Daoy (cell line): ENCODE measurements at regions not wholly inside any gene's neighbourhood (a gene's known extent, or its start where the extent isn't known, plus 50 kb on each side); places are given as distances from the start of the nearest gene placed in this dataset.

Experiments
- DNase-seq: peaks from one replicate; pipeline ENCODE4 v3.0.0-alpha.2; 2015; ENCODE audit warnings: low read depth

GRCh38 chr3:187823746-187824145, 78.5 kb upstream of the BCL6 start:
- DNase-seq: no peak

- DNase-seq: no peak
These were observed 82.5 kb upstream of the BCL6 start for GRCh38 chr3:187827723-187828122.

DNA sequence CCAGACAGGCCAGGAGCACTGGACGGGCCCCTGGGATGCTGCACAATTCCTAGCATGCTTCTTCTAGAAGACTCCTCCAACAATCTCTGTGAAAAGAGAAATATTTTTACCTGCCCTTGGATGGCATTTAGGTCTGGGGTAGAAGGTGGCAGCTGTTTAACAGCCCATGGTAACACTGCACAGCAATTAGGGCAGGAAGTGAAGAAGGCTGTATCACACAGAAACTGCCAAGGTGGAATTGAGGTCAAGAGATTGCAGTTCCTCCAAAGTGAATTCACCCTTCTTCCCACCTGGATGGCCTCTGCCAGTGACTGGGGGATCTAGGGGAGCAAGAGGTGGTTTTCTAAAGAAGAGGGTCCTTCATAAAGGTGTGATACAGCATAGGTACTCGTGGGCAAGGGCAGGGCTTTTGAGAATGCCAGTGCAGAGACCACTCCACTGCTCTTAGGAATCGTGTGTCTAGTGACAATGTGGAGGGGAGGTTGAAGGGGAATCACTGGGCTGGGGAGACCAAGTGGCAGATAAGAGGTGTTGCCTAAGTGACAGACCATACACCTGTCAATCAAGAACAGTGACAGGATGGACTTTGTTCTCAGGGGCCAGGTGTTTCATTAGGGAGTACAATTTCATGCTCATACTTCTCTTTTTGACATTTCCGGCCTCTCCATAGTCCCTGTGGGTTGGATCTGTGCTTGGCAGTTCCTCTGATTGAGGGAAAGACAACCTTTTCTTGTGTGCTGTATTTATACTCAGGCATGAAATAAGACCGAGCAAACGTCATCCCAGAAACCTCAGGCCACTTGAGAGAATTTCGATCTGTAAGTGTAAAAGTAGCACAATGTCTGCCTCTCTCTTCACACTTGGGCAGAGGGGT, 83.5 kb upstream of the BCL6 start:
- no peak for DNase-seq

DNA sequence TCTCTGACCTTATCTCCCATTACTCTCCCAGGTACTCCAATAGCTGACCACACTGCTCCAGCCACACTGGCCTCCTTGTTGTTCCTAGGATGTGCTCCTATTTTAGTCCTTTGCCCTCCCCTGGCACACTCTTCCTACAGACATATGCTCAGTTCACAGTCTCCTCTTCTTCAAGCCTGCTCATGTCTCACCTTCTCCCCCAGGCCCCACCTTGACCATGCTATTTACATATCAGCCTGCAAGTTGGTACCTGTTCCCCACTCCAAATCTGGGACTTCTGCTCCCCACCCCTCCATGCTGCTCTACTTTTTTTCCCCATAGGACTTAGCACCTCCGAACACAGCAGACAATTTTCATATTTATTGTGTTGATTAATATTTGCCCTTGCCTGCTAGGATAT, 84.9 kb upstream of the BCL6 start:
- DNase-seq: no peak

- DNase-seq: peak; percentile 35
These were observed 86.1 kb upstream of the BCL6 start for GRCh38 chr3:187831125-187832051.

DNA sequence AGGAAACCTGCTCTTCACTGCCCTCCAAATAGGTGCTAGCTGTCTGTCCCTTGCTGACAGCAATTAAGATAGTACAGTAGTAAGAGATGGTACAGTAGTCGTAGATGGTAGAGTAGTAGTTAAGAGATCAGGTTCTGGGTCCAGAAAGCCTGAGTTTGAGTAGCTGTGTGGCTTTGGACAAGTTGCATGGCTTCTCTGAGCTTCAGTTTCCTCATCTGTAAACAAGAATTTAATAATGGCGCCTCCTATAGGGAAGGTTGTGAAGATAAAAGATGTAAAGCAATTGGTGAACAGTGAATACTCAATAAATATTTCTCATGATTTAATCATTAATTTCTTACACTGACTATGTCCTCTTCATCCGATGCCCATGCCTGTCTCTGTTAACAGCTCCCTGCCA, 86.9 kb upstream of the BCL6 start:
- no peak for DNase-seq

DNA sequence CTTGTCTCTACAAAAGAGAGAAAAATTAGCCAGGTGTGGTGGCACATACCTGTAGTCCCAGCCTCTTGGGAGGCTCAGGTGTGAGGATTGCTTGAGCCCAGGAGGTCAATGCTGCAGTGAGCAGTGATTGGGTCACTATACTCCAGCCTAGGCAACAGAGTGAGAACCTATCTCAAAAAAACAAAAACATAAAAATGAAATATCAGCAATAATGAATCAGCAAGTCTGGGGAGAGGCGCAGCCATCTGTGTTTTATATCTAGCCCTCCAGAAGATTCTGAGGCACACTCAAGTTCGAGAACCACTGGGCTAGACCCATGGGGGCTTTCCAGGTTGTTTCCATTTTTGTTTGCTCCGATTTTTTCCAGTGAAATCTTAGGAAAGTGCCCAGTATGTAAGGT, 88.1 kb upstream of the BCL6 start:
- no peak for DNase-seq

- DNase-seq: no peak
These were observed 88.7 kb upstream of the BCL6 start for GRCh38 chr3:187833799-187834578.

GRCh38 chr3:187836823-187837770, 91.8 kb upstream of the BCL6 start:
- DNase-seq: no peak

- no peak for DNase-seq
These were observed 92.8 kb upstream of the BCL6 start for GRCh38 chr3:187838016-187838540.

DNA sequence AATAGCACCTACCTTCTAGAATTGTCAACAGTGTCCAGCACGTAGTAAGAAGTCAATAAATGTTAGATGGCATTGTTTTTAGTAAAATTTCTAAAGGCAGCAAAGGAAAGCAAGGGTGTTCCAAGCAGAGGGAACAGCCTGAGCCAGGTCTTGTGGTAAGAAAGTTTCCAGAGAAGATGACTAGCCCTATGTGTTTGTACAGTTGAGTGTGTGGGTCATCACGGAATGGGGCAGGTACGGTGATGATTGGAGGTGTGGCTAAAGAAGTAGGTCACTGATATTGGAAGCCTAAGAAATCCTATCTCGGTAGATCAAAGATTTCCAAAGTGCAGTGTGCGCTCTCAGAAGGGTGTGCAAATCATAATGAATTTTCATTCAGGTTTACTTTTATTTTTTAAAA, 94.2 kb upstream of the BCL6 start:
- no peak for DNase-seq

DNA sequence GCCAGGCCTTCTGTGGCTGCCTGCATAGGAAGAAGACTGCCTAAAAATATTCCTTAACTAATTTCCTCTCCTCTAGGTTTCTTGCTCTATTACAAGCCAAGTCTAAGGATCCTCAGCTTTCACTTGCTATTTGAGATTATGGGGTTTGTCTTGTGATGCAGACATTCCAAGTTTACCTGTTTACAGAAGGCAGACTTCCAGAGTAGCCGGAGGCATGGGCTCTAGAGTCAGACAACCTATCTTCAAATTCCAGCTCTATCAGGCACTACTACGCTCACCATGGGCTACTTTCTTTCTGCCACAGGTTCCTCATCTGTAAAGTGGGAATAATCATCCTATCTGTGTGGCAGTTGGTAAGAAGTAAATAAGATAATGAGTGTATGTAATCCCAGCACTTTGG, 95.6 kb upstream of the BCL6 start:
- DNase-seq: no peak

GRCh38 chr3:187841560-187841959, 96.3 kb upstream of the BCL6 start:
- DNase-seq: peak; percentile 43

- DNase-seq: no peak
These were observed 98.4 kb upstream of the BCL6 start for GRCh38 chr3:187843654-187844053.

DNA sequence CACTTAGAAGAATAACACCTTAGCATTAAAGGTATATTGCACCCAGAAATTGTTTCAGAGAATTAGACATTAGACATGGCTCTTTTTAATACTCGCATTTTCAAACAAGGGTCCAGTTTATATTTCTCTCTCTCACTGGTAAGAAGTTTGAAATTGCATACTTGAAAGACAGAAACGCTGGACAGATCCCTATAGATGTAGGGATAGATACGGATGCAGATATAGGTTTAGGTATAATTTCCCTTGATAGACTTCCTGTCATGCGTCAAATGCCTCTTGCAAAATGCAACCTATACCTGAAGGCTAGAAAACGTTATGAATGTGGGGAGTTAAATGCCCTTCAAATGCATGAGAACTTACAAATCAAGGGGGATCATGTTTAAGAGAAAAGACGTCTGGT, 99.4 kb upstream of the BCL6 start:
- no peak for DNase-seq

- no peak for DNase-seq
These were observed 100.6 kb upstream of the BCL6 start for GRCh38 chr3:187845826-187846225.

- DNase-seq: no peak
These were observed 103.1 kb upstream of the BCL6 start for GRCh38 chr3:187848401-187848800.

DNA sequence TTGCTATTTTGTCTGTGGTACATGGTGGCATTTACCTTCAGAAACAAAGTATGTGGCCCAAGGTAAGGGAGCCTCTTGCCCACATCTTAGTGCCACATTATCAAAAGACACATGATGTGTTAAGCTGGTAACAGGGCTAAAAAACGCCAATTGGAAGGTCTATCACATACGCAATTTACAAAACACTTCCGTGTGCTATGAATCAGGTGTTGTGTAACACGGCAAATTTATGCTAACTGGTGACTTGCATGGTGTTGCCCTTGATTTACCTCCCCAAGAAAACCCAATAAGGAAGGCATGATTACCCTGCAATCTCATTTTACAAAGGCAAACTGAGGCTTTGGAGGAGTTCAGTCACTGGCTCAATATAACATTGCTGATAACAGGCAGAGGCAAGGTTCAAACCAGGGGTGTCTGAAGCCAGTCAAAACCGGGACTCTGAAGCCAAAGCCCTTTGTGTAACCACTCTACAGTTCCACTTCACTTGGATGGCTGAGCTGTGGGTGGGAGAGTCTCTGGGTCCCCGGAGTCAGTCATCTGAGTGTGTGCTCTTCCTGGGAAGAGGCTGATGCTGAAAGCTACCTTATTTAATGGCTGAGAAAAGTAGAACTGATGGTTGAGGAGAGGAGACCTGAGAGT, 103.9 kb upstream of the BCL6 start:
- no peak for DNase-seq

- DNase-seq: no peak
These were observed 105.1 kb upstream of the BCL6 start for GRCh38 chr3:187850258-187850921.
